Iris pigment epithelial cell (primary cell): ENCODE measurements at regions not wholly inside any gene's neighbourhood (a gene's known extent, or its start where the extent isn't known, plus 50 kb on each side); places are given as distances from the start of the nearest gene placed in this dataset.

Experiments used
- DNase-seq: peaks from one replicate; pipeline ENCODE4 v3.0.0-alpha.2; 2011; ENCODE audit warnings: low read depth

DNA sequence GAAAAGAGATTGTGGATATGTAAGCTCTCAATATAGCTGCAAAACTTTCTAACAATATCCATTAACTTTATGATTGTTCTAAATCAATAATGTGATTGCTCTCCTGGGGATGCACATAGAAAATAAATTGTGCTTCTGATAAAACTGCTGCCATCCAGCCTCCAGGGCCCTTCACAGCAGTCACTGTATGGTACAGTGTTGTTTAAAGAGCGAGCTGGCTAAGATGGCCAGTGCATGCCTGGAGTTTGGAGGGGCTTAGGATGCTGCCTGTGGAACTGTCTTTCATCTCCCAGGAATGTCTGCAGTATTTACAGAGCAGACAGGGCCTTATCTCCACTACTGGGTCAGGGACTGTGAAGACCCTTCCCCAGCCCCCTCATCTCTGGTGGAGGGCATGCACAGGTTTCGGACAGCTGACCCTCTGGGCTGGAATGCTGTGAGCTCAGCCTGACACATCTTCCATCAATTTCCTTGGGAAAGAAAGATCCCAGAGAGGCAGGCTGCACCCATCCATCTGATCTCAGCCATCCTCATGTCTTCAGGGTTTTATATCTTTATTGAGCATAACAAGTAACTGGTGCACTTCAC, 137.0 kb downstream of the PLPP3 start:
- DNase-seq: no peak

GRCh38 chr1:56441601-56442000, 137.8 kb downstream of the PLPP3 start:
- no peak for DNase-seq

- no peak for DNase-seq
Observed at GRCh38 chr1:56439610-56440264, 139.6 kb downstream of the PLPP3 start.

- no peak for DNase-seq
Observed at GRCh38 chr1:56438901-56439551, 140.3 kb downstream of the PLPP3 start.

DNA sequence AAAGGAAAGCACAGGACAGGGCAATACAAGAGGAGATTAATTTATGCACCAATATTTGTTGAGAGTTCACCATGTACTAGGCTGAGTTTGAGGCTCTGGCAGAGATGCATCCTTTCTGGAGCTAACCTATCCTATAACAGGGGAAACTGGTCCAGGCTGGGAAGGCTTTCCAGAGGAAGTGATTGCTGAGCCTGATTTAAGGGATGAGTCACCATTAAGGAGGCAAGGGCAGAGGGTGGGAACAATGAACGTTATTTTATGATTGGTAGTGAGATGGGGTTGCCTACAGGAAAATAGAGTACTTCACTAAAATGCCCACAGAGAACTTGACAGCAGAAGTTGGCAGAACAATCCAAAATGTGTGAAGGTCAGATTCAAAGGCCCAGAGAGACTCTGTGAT, 141.4 kb downstream of the PLPP3 start:
- DNase-seq: no peak

GRCh38 chr1:56436912-56437417, 142.4 kb downstream of the PLPP3 start:
- DNase-seq: no peak

DNA sequence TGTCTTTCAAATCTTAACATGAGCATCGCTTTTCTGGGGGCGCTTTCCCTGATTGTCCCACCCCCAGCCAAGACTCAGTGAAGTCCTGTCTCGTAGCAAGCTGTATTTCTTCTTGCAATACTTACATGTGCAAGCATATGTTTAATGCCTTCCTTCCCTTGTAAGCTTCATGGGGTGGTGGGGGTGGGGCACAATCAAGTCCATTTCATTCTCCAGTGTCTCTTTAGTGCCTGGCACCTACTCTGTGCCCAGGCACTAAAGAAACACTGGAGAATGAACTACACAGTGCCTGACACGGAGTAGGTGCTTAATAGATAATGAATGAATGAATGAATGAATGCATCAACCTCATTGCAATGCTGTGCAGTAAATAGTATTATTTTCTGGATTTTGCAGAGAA, 143.1 kb downstream of the PLPP3 start:
- DNase-seq: no peak

DNA sequence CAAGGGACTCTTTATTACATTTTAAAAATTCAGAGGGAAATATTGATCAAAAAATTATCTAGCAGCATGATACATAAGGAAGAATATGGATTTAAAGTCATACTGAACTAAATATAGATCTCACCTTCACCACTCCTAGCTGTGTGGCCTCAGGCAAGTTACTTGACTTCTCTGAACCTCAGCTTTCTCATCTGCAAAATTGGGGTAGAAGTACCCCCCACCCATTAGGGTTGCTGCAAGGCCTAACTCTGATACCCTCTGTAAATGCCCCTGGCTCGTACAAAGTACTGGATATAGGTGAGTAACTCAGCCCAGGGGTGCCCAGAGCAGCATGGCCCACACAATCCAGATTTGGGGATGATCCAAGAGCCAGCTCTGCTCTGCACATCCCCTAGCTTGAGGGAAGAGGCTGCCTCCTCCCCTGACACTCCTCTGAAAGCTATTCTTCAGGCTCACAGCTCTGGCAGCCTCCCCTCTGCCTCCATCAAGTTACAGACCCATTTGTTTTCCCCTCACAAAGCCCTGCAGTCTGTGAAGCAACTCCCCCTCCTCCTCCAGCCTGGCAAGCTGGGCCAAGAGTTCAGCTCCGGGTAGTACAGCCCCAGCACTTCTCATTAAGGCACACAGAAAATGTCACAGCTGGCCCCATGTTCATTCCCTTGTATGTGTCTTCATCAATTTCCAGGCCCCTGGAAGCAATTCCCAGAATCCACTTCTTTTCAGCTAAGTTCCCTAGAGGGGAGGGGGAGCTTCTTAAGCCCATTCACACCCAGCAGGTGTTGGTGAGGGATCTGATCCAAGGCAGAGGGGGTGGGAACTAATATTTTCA, 143.7 kb downstream of the PLPP3 start:
- DNase-seq: no peak

- DNase-seq: no peak
Observed at GRCh38 chr1:56434740-56435139, 144.6 kb downstream of the PLPP3 start.

- DNase-seq: peak; percentile 9
Observed at GRCh38 chr1:56434025-56434424, 145.3 kb downstream of the PLPP3 start.

- no peak for DNase-seq
Observed at GRCh38 chr1:56433056-56433577, 146.2 kb downstream of the PLPP3 start.

DNA sequence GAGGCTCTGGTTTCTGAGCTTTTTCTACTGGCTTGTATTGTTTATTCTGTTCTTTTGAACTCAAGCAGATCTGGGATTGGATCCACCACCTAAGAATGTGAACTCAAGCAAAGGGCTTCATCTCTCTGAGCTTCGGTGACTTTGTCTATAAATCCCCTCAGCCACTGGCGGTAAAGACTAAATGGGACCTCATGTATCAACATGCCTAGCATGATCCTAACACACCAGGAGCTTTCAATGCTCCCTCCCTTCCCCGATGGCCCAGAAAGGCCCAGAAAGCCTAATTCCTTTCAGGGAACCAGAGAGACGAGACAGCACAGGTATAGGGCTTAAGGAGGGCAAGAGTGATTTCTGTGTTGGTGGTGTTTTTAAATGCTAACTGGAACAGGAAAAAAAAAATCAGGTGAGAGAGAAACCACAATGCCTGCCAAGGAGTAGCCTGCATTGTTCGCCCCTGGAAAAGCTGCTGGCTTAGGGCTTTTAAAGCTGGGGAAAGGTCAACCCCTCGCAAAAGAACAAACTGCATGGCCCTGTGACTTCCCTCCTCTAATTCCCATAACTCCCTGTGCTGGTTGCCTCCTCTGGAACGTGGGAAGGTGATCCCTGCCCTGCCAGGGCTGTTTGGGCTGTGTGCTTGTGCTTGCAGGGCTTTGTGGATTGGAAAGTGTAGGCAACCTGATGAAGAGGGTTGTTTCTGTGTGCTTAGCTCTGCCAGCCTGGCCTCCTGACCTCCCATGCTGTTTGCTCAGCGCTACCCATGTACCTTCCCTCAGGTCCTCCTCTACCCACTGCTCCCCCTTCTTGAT, 147.0 kb downstream of the PLPP3 start:
- no peak for DNase-seq

- no peak for DNase-seq
Observed at GRCh38 chr1:56430141-56430839, 149.1 kb downstream of the PLPP3 start.

DNA sequence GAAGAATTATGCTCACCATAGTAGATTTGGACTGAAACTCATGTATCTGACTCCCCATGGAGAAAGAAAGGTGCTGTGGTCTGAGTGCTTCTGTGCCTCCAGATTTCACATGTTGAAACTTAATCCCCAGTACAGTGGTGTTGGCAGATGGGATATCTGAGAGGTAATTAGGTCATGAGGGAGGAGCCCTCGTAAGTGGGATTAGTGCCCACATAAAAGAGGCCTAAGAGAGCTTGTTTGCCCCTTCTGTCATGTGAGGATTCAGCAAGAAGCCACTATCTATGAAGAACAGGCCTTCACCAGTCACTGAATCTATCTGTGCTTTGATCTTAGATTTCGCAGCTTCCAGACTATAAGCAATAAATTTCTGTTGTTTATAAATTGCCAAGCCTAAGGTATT, 150.1 kb downstream of the PLPP3 start:
- DNase-seq: no peak

DNA sequence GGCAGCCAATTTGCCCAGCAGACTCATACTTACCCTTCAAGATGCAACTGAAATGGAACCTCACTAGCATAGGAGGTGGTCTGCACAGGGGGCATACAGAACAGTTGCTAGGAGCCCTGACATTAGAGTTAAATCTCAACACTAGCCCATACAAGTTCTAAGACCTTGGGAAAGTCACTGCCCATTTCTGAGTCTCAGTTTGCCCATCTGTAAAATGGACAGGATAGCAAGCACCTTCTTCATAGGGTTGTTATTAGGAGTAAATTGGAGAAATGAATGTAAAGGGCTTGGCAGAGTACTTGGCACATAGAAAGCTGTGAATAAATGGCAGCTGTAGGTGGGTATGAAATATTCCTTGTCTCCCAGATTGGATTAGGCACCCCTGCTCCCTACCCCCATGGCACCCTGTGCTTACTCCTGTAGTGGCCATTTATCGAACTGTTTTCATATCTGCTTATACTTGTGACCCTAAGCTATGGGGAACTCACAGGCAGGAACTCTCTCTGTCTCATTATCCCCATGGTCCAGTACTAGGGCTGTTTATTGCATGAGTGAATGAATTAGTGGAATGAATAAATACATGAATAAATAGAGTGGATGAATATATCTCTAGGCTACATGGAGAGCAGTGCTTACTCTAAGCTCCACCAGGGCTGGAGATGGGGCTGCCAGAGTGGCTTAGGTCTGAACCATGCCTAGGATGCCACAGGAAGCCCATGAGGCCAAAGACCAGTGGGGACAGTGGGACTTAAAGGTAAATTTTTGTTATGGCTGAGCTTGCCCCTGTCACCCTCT, 152.6 kb downstream of the PLPP3 start:
- no peak for DNase-seq

DNA sequence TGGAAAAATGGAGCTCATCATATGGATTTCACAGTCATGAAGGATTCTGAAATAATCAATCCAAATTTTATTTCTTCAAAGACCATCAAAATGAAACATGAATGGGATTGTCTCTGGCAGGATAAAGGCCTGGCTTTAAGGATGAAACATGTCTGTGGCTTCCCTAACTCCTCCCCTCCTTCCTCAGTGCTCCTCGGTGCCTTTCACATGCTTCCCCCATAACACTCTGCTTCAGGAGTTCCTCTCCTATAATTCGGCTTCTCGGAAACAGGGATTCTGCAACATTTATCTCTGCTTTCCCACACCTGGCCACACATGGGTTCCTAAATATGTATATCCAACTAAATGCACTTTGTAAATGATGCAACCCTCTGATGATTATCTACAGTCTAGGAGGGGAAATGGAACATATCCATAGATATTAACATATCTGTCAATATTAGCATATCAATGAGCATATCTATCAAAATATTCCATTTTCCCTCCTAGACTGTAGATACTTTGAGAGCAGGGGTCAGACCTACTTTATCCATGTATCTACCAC, 153.8 kb downstream of the PLPP3 start:
- no peak for DNase-seq

DNA sequence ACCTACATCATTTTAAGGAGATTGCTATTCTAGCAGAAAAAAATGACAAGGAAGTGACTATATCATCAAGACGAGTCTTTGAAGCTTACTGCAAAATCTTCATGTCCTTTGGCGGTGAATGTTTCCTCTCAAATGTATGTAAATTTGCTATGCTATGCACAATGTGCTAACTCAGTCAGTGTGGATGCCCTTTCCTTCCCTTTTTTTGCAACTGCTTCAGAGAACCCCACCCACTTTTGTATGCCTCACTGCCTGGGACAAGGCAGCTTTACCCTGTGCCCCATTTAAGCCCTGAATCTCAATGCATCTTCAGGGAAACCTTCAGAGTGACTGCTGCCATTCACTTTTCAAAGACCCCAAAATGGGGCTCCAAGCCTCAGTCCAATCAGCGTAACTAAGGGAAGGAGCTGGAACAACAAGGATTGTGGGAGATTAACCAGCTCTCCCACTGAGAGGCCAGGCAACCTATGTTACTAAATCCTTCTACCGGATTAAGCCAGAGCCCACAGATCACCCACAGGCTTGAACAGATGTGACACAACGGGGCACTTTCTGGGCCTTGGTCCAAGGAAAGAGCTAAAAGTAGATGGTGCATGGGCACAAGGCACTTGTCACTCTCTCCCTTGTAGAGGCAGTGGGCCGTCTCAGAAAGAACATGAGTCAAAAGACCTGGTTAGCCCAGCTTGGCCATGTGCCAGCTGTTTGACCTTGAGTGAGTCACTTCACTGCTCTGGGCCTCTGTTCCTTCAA, 154.4 kb downstream of the PLPP3 start:
- peak; percentile 73 for DNase-seq

DNA sequence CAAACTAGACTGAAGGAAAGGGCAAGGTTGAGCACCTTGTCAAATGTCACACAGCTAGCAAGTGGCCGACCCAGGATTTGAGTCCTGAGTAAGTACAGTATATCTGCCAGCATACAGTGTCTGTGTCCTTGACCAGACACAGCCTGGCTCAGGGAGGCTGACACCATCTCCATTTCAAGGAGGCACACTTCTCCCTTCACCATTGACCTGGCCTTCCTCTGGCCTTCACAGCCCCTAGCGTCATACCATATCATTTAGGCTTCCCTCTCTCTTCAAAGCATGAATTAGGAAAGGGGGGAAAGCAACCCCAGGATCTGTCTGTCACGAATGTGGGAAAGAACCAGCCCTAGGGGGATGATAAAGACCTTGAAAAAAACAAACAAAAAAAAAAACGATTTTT, 155.6 kb downstream of the PLPP3 start:
- DNase-seq: no peak

GRCh38 chr1:56418151-56418631, 161.2 kb downstream of the PLPP3 start:
- no peak for DNase-seq
